ENCODE measurements at regions not wholly inside any gene's neighbourhood (a gene's known extent, or its start where the extent isn't known, plus 50 kb on each side); places are given as distances from the start of the nearest gene placed in this dataset.

GRCh38 chr7:125563964-125564529, 634.4 kb upstream of the POT1 start:
- no peaks in the 10 kb centered on the region for H3K9me3 ChIP-seq (ENCODE audit: control insufficient read depth, insufficient read depth, low read depth, low read length)
- no peak overlapping the region for H3K27ac ChIP-seq (ENCODE audit: insufficient read depth, low read length)
- H3K36me3 ChIP-seq (ENCODE audit: control insufficient read depth, insufficient read depth, low read length) = no peaks in the 10 kb centered on the region
- no peak overlapping the region for H2AFZ ChIP-seq (ENCODE audit: low read length)
- no peaks in the 10 kb centered on the region for H3K79me2 ChIP-seq (ENCODE audit: control insufficient read depth, insufficient read depth, low read length)
- TF ChIP-seq, protein P1, sequence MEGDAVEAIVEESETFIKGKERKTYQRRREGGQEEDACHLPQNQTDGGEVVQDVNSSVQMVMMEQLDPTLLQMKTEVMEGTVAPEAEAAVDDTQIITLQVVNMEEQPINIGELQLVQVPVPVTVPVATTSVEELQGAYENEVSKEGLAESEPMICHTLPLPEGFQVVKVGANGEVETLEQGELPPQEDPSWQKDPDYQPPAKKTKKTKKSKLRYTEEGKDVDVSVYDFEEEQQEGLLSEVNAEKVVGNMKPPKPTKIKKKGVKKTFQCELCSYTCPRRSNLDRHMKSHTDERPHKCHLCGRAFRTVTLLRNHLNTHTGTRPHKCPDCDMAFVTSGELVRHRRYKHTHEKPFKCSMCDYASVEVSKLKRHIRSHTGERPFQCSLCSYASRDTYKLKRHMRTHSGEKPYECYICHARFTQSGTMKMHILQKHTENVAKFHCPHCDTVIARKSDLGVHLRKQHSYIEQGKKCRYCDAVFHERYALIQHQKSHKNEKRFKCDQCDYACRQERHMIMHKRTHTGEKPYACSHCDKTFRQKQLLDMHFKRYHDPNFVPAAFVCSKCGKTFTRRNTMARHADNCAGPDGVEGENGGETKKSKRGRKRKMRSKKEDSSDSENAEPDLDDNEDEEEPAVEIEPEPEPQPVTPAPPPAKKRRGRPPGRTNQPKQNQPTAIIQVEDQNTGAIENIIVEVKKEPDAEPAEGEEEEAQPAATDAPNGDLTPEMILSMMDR (conservative IDR thresholded peaks at IDR 0.05 in 1 of 2, IDR thresholded peaks at IDR 0.05 in 1 of 2; ENCODE audit: low read depth in 1 of 2, low read length in 2 of 2) = no peak
- TF ChIP-seq EZH2 (IDR thresholded peaks at IDR 0.05; ENCODE audit: low read length, missing control alignments) = no peak
- no peaks in the 10 kb centered on the region for H4K20me1 ChIP-seq (ENCODE audit: control insufficient read depth, extremely low read depth, insufficient read depth, low read length)
- no peaks in the 10 kb centered on the region for H3K4me1 ChIP-seq (ENCODE audit: control insufficient read depth, extremely low read depth, insufficient read depth, low read length)
- H3K9ac ChIP-seq (ENCODE audit: insufficient read depth, low read length) = no peak overlapping the region
- H3K4me3 ChIP-seq (replicated peaks in 1 of 4; ENCODE audit: control extremely low read depth in 1 of 4, insufficient read depth in 1 of 4, low read depth in 3 of 4, low read length in 4 of 4) = no peak overlapping the region
- no peaks in the 10 kb centered on the region for H3K27me3 ChIP-seq (ENCODE audit: control insufficient read depth, insufficient read depth, low read length)
- DNase-seq (ENCODE audit: low read depth in 2 of 2) = no peak
- H3K4me2 ChIP-seq (ENCODE audit: extremely low read depth, insufficient read depth, low read length) = no peak overlapping the region

GRCh38 chr7:125563557-125563956, 633.9 kb upstream of the POT1 start:
- H3K9ac ChIP-seq (ENCODE audit: insufficient read depth, low read length) = no peak overlapping the region
- H3K27ac ChIP-seq (ENCODE audit: insufficient read depth, low read length) = no peak overlapping the region
- no peaks in the 10 kb centered on the region for H3K4me1 ChIP-seq (ENCODE audit: control insufficient read depth, extremely low read depth, insufficient read depth, low read length)
- H2AFZ ChIP-seq (ENCODE audit: low read length) = no peak overlapping the region
- H3K4me2 ChIP-seq (ENCODE audit: extremely low read depth, insufficient read depth, low read length) = no peak overlapping the region
- no peaks in the 10 kb centered on the region for H3K27me3 ChIP-seq (ENCODE audit: control insufficient read depth, insufficient read depth, low read length)
- TF ChIP-seq, protein P1 (conservative IDR thresholded peaks at IDR 0.05 in 1 of 2, IDR thresholded peaks at IDR 0.05 in 1 of 2; ENCODE audit: low read depth in 1 of 2, low read length in 2 of 2) = no peak
- TF ChIP-seq EZH2 (IDR thresholded peaks at IDR 0.05; ENCODE audit: low read length, missing control alignments) = no peak
- H3K36me3 ChIP-seq (ENCODE audit: control insufficient read depth, insufficient read depth, low read length) = no peaks in the 10 kb centered on the region
- DNase-seq (ENCODE audit: low read depth in 2 of 2) = no peak
- no peak overlapping the region for H3K4me3 ChIP-seq (replicated peaks in 1 of 4; ENCODE audit: control extremely low read depth in 1 of 4, insufficient read depth in 1 of 4, low read depth in 3 of 4, low read length in 4 of 4)
- H4K20me1 ChIP-seq (ENCODE audit: control insufficient read depth, extremely low read depth, insufficient read depth, low read length) = no peaks in the 10 kb centered on the region
- no peaks in the 10 kb centered on the region for H3K79me2 ChIP-seq (ENCODE audit: control insufficient read depth, insufficient read depth, low read length)
- no peaks in the 10 kb centered on the region for H3K9me3 ChIP-seq (ENCODE audit: control insufficient read depth, insufficient read depth, low read depth, low read length)

GRCh38 chr7:125561006-125561405, 631.4 kb upstream of the POT1 start:
- TF ChIP-seq EZH2 (IDR thresholded peaks at IDR 0.05; ENCODE audit: low read length, missing control alignments) = no peak
- TF ChIP-seq, protein P1 (conservative IDR thresholded peaks at IDR 0.05 in 1 of 2, IDR thresholded peaks at IDR 0.05 in 1 of 2; ENCODE audit: low read depth in 1 of 2, low read length in 2 of 2) = no peak
- H3K27me3 ChIP-seq (ENCODE audit: control insufficient read depth, insufficient read depth, low read length) = no peaks in the 10 kb centered on the region
- H3K4me1 ChIP-seq (ENCODE audit: control insufficient read depth, extremely low read depth, insufficient read depth, low read length) = no peaks in the 10 kb centered on the region
- no peaks in the 10 kb centered on the region for H4K20me1 ChIP-seq (ENCODE audit: control insufficient read depth, extremely low read depth, insufficient read depth, low read length)
- H3K36me3 ChIP-seq (ENCODE audit: control insufficient read depth, insufficient read depth, low read length) = no peaks in the 10 kb centered on the region
- H3K4me2 ChIP-seq (ENCODE audit: extremely low read depth, insufficient read depth, low read length) = no peak overlapping the region
- H2AFZ ChIP-seq (ENCODE audit: low read length) = no peak overlapping the region
- no peaks in the 10 kb centered on the region for H3K9me3 ChIP-seq (ENCODE audit: control insufficient read depth, insufficient read depth, low read depth, low read length)
- no peak for DNase-seq (ENCODE audit: low read depth in 2 of 2)
- no peak overlapping the region for H3K4me3 ChIP-seq (replicated peaks in 1 of 4; ENCODE audit: control extremely low read depth in 1 of 4, insufficient read depth in 1 of 4, low read depth in 3 of 4, low read length in 4 of 4)
- H3K27ac ChIP-seq (ENCODE audit: insufficient read depth, low read length) = no peak overlapping the region
- no peaks in the 10 kb centered on the region for H3K79me2 ChIP-seq (ENCODE audit: control insufficient read depth, insufficient read depth, low read length)
- H3K9ac ChIP-seq (ENCODE audit: insufficient read depth, low read length) = no peak overlapping the region

Measured in fibroblast of lung (primary cell).